ENCODE measurements at regions not wholly inside any gene's neighbourhood (a gene's known extent, or its start where the extent isn't known, plus 50 kb on each side); places are given as distances from the start of the nearest gene placed in this dataset.

DNA sequence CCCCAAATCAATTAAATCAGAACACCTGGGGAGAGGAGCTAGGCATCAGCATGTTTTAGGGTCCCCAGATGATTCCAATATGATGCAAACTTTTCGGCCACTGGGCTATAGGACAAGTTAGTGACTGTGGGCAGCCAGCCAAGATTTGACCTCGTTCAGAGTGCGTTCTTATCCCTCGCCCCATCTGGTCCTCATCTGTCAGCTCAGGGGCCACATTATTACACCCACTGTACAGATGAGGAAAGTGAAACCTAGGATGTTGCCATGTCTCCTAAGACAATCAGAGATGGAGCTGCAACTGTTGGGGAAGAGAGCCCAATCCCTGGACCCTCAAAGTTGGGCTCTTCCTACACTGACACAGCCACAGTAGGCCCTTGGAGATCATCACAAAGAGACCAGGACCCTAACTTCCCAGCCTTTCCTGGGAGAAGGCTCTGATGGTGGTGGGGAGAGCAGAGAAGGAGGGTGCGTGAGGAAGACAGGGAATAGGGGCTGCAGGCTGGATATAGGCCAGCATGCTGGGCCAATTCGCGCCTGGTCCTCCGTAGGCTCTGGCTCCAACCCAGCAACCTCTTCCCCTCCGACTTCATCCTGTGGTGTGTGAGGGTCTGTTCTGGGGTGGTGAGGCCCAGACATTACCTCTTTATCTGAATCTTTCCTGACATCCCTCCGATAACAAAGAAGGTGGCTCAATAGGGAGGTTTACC is 109.4 kb upstream of the ZMIZ1 start:
- DNase-seq = no peak

DNA sequence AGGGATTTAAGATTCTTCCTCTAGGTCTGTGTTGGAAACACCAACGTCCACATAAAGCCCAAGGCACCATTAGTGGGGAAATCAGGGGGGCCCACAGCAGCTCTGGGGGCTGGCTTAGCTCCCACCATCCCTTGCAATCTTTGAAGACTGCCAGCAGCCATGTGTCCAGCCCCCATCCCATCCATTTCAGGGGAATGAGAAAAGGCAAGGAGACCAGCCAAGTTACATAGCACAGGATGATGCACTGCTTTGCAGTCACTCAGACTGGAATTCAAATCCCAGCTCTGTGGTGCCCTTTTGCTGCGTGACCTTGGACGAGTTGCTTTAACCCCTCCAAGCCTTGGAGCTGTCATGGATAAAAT is 108.9 kb upstream of the ZMIZ1 start:
- DNase-seq = no peak

DNA sequence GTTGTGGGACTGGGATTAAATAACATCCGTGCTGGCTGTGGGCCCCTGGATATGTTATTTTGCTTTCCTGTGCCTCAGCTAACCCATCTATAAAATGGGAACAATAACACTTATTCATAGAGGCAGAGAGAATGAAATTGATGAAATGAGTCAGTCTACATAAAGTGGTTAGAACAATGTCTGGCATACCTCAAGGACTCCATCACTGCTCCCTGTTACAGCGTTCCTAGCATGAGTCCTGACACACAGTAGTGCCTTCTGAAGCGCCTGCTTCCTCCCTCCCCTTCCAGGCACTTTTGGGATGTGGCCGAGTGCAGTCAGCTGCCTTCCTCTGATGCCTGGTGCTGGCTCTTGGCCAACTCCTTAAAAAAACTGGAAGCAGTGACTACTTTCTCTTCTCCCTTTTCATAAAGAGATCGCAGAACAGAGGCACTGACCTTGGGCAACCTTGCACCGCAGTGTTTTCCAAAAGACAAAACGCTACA is 108.4 kb upstream of the ZMIZ1 start:
- DNase-seq = peak in 1 of 2 donors; percentile 36

DNA sequence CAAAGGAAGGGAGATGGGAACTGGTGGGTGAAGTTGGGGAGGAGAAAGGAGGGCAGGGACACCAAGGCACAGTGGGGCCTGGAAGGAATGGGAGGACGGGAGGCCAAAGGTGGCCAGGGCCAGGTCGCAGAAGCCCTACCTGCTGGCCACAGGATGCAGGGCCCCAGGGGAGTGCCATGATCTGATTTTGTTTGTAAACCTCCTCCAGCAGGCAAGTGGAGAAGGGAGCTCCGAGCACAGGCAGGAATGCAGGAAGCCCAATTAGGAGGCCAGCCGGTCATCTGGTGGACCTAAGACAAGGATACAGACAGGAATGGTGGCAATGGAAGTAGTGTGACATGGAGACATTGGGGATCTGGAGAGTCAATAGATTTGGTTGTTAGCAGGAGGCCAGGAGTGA is 107.0 kb upstream of the ZMIZ1 start:
- DNase-seq = no peak

DNA sequence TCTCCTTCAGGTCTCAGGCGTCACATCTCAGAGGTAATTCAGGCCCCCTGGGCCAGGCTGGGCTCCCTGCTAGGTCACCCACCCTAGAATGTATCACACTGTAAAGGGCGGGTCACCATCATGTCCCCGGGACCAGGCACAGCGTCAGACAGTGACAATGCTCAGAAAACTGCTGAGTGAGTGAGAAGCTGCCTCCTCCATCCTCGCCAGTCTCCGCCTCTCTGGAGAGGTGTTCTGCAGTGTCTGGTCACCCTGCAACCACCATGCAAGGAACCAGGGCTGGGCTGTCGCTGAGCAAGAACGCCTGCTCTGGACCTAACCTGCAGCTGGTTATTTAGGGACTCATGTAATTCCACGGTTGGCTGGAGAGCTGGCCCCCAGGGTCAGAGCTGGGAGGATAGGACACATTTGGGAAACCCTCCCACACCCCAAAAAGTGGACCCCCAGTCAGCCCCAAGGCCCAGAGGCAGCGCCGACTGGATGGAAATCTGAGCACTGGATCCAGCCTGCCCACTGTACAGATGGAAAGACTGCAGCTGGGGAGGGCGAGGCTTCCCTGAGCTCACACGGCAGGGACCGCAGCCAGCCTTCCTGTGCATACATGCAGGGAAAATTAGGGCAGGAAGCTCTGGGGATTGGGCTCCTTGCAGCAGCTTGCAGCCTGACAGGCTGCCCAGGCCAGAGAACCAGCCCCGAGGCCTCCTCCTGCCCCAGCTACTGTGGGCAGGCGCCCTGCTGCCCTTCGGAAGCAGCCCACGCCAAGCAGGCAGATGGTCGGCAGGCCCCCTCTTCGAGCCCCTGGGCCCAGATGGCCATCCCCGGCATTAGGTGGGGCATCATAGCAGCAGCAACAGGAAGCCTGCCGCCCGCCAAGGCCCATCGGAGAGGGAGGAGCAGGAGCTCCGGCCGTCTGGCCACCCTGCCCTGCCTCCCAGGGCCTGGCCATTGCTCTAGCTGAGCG is 105.4 kb upstream of the ZMIZ1 start:
- no peak for DNase-seq

DNA sequence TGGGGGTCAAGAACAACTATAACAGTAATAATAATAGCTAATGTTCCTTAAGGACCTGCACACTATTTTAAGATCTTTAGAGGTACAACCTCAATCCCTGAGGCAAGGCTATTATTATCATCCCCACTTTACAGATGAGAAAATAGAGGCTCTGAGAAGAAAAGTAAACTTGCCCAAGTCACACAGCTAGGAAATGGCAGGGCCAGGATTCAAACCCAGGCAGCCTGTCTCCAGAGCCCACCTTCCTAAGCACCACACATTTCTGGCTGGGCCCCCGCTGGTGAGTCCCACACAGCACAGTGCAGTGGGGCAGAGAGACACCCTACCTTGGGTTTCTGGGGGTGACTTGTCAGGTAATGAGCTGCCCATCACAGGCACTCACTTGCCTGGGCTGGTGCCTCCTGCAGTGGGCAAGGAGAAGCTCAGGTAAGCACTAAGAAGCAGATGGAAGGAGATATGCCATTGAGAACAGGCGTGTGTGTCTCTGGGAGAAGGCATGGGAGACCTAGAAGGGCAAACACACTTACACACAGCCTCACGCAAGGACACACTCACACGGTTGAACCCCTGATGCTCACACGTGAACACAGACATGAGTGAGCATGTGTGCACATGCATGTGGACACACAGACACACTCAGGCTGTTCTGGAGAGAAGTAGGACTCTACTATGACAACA is 104.4 kb upstream of the ZMIZ1 start:
- no peak for DNase-seq

DNA sequence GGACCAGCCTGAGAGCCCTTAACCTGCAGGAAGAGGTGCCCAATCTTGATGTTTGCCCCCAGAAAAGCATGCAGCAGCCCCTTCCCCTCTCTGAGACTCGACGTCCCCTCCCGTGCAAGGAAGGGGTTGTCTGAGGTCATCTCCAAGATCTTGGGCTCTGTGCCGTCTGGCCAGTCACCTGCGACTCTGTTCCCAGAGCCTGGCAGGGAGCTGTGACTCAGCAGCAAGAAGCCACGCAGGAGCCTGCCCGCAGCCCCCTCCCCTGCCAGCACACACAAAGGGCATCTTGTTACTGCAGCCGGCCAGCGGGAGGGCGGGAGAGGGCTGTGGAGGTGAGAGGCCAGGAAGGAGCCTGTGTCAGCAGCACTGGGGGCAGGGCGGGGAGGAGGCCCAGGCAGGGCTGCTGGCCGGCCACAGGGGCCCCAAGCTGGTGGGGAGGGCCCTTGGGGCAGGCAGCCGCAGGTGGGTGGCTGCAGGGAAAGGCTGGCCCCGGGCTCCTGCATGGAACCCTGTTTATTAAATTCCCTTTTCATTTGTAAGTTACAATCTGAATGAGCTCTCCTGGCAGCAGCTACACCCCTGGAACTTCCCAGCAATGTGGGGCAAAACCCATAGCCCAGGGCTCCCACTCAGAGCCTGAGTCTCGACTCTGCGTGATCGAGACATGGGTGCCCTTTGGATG is 103.7 kb upstream of the ZMIZ1 start:
- DNase-seq = no peak

DNA sequence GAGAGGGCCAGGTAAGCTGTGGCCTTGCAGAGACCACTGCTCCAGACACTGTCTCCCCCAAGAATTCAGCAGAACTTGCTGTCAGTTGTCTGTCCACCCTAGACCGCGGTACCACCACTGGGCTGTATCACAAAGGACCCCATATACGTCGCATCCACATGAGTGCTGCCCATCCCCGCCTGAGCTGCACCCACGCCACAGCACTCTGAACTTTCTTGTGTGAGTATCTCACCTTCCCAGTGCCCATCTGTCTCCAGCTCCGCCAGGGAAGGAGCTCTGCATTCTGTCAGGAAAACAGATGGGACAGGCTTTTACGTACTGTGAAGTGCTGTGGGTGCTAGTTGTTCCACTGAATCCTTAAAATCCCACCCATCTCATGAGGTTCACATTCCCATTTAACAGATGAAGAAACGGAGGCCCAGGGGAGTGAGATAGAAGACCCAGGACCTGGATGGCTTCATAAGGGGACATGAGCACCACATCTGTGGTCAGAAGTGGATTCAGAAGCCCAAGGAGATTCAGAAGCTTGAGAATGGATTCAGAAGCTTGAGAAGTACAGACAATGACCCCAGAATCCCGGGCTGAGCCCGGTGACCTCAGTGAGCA is 102.5 kb upstream of the ZMIZ1 start:
- no peak for DNase-seq

DNA sequence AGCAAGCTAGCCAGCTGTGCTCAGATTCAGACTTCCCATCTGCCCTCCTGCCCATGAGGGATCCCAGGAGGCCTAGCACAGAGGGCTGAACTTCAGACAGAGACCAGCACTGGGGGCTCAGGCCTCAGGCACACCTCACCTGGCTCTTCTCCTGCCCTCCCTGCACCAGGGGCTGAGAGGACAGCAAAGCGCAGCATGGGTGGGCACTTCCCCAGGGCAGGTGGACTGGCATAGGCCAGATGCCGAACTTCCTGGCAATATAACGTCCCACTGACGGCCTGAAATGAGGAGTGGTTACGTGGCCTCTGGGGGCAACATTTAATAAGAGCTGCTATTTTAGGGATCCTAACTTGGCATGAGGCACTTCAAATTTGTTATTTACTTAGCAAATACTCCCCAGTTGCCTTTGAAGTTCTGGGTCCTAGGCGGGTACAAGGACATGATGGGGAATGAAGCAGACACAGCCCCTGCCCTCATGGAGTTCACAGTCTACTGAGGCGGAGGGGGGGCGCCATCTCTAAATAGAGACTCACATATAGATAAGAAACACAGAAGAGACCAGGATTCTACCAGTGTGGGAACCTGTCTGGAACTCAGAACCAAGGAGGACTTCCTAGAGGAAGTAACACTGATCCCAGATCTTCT is 101.8 kb upstream of the ZMIZ1 start:
- DNase-seq = no peak

DNA sequence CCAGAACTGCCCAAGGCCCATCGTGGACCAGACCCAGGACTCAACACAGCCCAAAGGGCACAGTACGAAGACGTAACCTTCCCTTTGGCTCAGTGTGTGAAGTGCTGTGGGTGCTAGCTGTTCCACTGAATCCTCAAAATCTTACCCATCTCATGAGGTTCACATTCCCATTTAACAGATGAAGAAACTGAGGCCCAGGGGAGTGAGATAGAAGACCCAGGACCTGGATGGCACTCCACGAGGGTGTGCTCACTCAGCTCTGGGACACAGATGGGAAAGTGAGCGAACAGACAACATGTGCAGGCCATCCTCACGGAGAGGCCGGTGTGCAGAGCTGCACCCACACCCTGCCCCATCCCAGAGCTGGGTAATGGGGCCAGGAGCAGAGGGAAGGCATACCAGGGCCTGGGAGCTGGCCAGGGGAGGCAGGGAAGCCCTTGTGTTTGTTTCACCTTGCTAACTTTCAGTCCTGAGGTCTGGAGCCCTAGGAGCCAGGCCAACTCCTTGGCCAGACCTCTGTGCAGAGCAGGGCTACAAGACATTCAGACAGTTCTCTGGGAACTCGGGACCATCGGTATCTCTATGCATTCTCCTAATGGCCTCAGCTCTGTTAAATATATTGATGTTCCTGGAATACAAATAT is 100.3 kb upstream of the ZMIZ1 start:
- no peak for DNase-seq

DNA sequence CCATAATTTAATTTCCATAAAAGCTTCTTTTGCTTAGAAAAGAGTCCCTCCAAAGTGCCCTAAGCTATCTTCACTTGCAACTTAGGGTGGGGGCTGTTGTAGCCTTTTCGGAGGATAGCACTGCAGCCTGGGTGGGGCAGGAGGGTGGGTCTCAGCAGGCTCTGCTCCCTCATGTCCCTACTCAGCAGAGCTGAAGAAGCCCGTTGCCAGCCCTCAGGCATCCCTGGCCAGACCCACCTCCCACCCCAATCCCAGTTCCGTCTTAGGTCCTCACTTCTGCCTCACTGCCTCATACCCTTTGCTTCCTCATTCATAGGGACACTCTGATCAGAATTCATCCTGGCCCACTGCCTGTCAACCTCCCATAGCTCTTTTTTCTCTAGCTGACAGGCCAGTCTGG is 99.8 kb upstream of the ZMIZ1 start:
- DNase-seq = no peak

DNA sequence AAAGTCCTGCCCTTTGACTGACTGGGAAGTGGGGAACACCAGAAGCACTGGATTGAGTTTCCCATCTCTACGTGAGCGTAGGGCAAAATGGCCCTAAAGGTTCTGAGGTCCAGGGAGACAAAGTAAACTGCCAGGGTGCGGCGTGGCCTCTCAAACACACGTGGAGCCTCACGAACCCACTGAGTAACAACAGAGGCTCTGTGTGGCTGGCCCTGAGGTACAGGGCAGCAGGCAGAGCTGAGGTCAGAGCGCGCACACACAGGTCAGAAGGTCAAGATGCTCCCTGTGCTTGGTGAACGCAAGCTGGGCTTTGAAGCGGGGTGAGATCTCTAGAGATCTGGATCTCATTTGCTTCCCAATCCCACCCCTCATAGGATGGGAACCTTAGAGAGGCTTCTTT is 99.0 kb upstream of the ZMIZ1 start:
- DNase-seq = no peak

DNA sequence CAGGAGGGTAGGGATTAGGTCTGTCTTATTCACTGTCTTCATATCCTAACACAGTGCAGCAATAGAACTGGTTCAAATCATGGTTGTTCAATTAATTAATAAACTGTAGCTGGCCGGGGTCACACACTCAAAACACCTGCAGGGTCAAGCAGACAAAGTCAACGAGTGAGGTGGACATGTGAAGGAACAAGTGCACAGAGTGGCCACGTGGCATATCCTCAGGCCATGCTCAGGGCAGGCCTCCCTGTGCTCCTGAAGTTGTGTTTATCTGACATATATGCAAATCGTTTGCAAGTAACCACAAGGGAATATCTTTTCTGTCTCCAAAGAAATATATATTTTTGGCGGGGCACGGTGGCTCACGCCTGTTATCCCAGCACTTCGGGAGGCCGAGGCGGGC is 98.5 kb upstream of the ZMIZ1 start:
- DNase-seq = no peak

DNA sequence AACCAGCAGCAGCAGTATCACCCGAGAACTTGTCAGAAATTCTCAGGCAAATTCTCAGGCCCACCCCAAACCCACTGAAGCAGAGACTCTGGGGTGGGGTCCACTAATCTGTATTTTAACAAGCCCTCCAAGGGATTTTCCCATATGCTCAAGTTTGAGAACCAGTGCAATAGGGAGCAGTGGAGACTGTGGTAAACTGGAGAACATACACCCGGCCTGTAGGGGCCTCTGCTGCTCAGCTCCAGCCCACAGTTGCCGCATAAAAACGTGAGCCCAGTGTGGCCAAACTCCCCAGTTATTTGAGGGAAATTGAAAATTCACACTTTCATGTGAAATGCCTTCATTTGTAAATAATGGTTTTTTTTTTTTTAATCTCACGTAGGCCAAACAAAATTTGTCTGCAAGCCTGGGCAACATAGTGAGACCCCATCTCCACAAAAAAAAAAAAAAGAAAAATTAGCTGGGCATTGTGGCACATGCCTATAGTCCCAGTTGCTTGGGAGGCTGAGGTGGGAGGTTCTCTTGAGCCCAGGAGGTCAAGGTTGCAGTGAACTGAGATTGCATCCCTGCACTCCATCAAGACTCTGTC is 97.6 kb upstream of the ZMIZ1 start:
- no peak for DNase-seq

DNA sequence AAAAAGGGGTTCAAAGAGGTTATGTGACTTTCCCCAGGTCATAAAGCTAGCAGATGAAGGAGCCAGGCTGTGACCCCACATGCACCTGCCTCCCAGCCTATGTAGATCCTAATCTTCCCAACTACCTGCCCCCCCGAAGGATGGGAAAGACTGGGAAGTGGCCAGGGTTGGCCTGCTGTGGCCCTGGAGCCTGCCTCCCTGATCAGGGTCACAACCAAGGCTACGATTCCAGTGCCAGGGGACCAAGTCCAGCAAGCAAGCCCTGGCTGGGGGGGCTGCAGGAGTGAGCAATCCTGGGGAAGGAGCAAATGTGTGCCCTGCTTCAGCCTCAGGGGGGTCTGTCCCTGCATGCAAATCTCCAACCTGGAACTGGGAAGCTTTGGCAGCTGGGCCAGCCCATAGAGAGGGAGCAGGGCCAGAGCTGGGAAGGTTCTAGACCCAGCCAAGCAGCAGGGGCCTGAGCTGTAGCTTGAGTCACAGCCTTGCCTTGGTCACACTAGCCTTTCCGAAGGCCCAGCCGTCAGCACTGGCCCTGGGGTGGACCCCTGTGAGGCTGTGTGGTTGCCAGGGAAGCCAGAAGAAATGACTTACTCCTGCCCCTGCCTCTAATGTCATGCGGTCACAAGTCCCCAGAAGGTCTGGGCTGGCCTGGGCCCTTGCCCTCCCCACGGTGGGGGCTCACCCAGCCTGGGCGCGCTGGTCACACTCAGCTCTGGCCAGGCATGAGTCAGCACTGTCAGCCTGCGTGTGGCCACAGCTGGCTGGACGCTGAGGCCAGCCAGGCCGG is 96.4 kb upstream of the ZMIZ1 start:
- DNase-seq = no peak

DNA sequence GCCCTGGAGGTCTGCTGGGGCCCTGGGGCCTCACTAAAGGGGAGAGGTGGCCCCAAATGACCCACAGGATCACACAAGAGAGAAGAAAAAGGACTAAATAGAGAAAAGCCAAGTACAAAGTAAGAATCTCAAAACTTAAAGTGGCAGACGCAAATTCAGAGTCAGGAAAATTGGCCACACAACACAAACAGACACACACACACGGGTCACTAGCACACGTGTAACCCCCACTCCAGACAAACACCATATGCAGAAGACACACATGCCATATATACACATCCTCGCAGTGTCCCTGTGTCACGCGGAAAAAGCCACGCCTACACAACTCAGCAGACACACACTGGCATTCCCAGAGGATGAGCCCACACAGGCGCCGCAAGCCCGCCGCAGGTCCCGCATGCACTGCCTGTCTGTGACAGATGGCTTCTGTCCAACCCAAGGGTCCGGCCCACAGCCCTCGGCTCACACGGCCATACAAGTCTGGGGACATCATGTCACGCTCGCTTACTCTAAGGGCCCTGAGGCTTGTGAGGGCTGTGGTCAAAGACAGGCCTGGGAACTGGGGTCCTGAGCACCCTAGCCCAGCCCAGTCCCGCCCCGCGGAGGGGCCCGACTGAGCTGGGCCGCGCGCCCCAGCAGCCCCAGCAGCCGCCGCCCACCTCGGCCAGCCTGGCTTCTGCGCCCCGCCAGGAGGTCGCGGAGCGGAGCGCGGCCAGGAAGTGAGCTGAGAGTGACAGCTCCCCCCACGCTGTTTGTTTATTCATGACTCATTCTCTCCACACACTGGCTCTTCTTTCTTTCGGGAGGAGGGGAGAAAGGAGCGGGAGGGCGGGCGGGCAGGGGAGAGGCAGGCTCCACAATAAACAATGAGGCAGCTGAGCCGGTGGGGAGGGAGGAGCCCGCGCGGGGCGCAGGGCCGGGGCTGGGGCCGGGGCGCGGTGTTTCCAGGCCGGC is 95.5 kb upstream of the ZMIZ1 start:
- DNase-seq = peak; percentile 70 to 75

DNA sequence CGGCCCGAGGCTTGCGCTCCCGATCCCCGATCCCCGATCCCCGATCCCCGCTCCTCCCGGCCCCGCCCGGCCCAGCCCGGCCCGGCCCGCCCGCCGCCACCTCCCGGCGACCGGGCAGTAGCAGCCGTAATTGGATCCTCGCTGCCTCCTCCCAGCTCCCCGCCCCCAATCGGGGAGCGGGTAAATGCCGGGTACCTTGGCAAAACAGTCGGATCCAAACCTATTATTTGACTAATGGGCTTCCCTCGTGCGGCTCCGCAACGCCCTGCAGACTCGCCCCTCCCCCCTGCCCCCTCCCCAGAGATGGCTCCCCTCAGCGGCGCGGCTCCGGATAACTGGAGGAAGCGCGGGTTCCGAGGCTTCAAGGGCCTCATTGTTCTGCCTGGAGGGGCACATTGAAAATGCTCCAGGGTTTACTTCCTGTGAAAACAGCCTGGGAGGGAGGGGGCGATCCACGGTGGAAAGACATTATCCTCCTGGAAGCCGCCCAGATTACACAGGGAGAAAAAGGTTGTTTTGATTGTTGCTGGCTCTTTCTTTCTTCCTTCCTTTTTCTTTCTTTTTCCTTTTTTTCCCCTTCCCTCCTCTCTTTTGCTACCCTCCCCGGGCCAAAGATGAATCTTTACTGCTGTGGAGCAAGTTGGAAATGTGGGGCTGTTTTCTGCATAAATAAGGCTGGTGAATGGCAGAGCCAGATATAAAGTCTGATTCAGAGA is 94.7 kb upstream of the ZMIZ1 start:
- DNase-seq = peak; percentile 38

DNA sequence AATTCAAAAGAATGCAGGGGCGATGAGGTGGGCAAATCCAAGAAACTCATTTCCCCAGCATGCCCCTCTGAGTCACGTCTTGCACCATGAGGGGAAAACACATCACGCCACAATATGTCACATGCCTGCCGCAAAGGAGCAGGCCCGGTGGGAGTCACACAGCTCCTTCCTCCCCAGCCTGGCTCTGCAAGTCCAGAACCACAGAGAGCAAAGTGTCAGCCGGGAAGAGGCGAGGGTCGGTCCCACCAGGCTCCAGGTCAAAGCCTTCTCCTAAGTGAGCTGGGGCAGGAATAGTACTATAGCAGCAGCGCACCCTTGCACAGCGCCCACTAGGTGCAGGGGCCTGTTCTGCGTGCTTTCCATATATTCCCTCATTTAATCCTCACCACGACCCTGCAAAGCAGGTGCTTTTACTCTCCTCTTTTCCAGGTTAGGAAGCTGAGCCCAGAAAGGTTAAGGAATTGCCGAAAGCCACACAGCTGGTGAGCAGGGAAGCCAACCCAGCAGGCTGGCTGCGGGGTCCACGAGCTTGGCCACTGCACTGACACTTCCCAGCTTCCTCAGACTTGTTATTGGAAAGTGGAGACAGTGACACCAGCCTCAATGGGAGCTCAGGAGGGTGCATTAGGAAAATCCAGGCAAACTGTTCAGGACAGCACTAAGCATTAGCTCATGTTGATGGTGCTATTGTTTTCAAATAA is 94.0 kb upstream of the ZMIZ1 start:
- peak; percentile 50 to 82 for DNase-seq
